GM19043 (cell line): ENCODE measurements at regions not wholly inside any gene's neighbourhood (a gene's known extent, or its start where the extent isn't known, plus 50 kb on each side); places are given as distances from the start of the nearest gene placed in this dataset.
"Not testable (repeated sequence)": the region's sequence is repeated elsewhere in the genome, so short reads cannot be mapped to it uniquely, and the experiment has no call there.

ENCODE experiments used
- ATAC-seq: cut with Tn5 transposase; IDR thresholded peaks from one replicate; pipeline ENCODE4 v1.9.1; 2021; ENCODE audit warnings: low read depth; ENCODE audit not compliant: unreplicated experiment

DNA sequence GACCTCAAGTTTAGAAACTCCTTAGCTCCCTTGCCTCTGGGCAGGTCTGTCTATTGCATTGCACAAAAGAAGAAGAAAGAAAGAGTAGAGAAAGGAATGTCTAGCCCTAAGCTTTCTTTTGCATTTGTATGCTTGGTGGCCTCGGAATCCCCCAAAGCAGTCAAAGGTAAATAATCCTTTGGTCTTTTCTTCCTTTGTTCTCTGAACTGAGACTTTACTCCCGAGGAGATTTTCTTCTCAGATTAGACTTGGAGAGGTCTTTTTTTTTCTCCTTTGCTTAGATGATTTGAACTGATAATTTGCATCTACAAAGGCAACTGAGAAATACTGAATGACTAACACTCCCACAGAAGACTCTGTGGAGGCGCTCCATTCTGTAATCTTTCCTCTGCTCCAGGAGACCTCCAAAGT lies 93.2 kb downstream of the AKR1D1 start:
- no peak for ATAC-seq

DNA sequence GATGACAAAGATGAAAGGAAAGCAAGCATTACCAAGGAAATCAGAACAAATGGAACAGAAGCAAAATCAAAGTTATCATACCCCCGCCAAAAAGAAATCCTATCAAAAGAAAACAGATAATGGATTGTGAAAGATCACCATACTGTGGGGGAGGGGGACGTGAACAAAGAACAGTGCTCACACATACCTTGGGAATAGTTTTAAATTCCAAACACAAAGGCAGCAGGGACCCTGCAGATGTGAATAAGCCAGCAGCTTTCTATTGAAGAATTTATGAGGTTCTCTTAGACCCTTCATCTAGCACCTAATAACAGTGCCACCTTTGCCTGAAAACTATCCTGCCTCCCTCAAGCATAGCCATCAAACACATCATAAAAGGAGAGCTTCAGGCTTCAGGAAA lies 94.0 kb downstream of the AKR1D1 start:
- no peak for ATAC-seq

DNA sequence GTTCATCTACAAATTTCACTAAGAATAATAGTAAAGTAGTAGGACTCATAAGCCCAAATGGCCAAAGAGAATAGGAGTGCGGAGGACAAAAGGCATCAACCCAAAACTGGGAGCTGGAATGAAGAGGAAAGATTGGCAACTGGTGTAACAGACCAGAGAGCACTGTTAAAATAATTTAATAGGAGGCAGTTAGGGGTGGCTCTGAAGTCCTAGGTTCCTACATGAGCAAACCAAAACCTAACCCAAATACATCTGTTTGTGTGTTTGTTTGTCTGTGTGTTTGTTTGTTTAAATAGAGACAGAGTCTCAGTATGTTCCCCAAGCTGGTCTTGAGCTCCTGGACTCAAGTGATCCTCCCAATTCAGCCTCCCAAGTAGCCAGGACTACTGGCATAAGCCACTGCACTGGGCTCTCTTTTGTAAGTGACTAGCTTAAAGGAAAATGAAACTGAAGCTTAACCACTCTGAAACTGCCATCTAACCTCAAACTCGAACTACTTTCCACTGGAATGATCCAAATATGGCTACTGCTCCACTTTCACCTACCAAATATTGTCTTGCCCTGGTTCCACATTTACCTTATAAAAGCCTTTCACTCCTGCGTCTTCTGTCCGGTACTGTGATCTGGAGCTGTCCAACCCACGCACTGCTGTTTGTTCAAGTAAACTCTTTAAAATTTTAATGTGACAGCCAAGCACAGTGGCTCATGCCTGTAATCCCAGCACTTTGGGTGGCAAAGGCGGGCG lies 94.9 kb downstream of the AKR1D1 start:
- ATAC-seq = peak; percentile 90

DNA sequence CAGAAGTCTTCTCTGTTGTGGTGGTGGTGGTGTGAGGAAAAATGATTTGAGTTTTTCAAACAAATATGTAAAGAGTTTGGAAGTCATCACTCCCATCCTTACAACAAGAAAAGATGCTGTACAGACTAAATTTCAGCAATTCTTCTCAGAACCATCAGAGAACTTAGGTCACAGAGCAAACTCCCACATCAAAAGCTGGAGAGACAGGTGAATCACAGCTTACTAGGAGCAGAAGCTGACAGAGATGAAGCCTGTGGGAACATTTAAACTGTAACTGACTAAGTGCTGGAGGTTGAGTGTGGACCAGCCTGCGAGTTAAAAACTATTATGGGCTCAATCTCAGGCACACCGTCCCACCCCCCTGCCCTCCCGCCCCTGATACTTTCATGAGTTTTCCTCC lies 97.3 kb downstream of the AKR1D1 start:
- ATAC-seq = no peak

DNA sequence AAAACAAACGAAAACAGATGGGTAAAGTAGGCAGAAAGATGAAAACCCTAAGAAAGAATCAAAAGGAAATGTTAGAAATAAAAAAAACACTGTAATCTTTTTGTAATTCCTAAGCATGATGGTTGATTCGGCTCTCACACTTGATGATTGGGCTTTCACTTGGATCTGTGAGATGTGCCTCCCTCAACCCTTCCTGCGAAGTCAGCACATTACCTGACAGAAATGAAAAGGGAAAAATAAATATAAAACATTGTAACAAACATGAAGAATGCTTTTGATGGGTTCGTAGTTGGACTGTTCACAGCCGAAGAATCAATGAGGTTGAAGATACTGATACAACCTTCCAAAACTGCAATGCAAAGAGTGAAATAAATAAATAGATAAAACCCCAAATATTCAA lies 99.8 kb downstream of the AKR1D1 start:
- ATAC-seq = no peak

DNA sequence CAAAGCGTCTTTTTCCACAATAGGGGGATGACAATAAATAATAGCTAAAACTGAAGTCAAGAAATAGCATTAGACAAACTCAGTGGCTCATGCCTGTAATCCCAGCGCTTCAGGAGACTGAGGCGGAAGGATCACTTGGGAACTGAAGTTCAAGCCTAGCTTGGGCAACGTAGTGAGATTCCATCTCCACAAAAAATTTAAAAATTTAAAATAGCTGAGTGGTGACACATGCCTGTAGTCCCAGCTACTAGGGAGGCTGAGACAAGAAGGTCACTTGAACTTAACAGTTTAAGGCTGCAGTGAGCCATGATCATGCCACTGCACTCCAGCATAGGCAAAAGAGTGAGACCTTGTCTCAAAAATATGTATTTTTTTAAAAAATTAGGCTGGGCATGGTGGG lies 107.9 kb downstream of the AKR1D1 start:
- no peak for ATAC-seq

DNA sequence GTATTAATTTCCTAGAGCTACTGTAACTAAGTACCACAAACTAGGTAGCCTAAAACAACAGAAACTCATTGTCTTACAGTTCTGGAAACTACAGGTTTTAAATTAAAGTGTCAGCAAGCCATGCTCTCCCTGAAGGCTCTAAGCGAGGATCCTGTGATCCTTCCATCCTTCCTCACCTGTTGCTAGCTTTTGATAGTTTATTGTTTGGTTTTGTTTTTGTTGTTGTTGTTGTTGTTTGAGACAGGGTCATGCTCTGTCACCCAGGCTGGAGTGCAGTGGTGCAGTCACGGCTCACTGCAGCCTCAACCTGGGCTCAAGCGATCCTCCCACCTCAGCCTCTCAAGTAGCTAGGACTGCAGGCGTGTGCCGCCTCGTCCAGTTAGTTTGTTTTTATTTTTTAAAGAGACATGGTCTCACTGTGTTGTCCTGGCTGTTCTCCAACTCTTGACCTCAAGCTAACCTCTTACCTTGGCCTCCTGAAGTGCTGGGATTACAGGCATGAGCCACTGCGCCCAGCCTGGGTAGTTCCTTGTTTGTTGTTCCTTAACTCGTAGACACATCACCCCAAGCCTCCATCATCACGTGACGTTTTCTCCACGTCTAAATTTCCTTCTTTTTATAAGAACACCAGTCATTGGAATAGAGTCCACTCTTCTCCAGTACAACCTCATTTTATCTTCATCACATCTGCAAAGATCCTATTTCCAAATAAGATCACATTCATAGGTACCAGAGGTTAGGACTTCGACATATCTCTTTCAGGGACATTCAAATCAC lies 109.1 kb downstream of the AKR1D1 start:
- ATAC-seq = no peak

DNA sequence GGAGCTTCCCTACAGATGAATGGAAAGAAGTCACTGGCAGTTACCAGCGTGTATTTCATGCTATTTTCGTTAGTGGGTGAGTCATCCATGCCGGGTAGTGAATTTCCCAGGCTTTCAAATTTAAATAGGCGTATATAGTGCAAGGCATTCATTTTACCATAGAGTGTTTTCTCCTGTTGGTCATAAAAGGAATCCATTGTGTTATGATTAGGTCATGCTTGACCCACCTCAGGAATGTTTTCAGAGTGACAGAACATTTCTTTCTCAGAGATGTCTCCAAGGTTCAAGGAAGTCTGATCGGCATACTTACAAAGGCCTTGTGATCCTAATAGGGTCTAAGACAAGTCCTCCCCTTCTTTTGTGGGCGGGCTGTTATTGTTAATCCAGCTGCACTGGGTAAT lies 110.7 kb downstream of the AKR1D1 start:
- ATAC-seq = no peak

DNA sequence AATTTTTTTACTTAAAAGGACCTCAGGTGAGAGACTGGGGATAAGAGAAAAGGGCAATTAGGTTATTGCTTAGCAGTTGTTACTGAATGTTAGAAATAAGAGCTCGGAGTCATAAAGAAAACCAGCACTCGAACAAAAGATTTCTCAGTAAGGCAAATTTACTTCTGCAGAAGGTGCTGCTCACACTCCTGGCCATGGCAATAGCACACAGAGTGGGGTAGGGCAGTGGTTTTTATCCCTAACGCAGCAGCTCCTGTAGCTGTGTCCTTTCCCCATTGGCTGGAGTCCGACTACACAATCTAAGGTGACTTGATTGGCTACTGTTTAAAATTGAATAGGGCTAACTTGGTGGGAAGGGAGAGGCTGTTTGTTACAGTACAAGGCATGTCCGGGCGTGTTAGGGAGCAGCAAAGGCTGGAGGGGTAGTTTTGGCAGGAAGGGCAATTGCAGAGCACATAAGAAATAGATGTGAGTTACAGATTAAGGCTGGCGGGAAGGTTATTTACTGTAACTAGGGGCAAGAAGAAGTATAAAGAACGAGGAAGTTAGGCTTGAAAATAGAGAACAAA lies 112.1 kb downstream of the AKR1D1 start:
- ATAC-seq = no peak

DNA sequence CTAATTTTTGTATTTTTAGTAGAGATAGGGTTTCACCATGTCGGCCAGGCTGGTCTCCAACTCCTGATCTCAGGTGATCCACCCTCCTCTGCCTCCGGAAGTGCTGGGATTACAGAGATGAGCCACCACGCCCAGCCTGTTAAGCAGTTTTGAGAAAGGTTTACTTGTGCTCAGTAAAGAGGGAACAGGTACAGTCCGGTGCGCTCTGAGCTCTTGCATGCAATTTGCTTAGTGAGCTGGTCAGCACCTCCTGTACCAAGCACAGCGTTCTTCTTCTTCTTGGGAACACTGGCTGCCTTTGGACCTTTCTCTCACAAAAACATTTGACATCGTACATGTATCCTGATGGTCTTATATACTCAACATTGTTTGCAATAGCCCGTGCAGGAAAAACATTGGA lies 118.3 kb downstream of the AKR1D1 start:
- ATAC-seq = no peak

DNA sequence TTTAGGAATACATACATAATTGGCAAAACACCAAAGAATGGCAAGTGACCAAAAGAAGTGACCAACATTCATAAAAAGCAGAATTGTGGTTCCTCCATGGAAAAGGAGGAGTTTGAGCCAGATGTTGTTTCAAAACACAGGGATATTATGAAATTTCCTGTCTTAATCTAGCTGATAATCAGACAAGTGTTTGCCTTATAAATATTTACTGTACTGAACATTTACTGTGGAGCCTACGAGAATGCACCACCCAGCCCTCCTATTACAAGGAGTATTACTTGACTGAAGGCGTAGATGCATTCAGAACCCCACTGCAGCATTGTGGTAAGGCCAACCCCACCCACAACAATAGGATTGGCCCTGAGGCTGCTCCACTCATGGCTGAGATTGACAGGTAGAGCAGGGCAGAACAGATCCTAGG lies 118.9 kb downstream of the AKR1D1 start:
- ATAC-seq = no peak

DNA sequence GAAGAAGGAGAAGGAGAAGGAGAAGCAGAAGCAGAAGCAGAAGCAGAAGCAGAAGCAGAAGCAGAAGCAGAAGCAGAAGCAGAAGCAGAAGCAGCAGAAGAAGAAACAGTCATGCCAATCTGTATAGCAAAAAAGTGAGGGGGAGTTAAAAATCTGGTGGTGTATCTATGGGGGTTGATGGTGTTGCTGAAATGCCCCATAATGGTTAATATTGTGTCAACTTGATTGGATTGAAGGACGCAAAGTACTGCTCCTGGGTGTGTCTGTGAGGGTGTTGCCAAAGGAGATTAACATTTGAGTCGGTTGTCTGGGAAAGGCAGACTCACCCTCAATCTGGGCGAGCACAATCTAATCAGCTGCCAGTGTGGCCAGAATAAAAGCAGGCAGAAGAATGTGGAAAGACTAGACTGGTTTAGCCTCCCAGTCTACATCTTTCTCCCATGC lies 120.3 kb downstream of the AKR1D1 start:
- ATAC-seq = not testable (repeated sequence)

DNA sequence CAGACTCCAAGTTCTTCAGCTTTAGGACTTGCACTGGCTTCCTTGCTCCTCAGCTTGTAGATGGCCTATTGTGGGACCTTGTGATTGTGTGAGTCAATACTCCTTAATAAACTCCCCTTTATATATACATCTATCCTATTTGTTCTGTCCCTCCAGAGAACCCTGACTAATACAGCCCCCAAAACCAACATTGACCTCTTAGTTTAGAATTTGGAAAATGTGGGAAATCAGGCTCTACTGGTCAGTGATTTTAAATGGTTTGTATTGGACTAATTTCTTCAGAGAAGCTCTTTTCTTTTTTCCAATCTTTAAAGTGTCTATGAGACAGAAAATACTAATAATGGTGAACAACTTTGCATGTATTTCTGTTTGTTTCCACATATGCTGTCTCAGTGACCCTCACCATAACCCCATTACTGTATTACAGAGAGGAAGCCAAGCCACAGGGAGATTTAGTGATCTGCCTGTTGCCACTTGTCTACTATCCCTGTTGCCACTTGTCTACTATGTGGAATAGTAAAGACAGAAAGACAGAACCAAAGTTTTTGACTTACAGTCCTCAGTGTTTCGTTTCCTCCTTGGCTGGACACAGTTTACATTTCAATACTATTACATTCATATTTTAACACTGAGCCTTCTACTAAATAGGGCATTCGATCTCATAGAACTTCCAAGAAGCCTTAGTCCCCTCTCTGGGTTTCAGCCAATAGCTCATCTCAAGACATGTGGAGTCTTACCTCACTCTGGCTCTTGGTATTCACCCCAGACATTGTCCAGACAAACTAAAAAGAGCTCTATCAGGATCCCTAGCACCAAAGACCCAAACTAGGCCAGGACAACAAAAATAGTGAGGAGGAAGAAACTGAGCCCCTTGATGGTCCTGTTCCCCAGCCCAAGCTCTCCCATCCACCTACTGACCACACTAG lies 121.0 kb downstream of the AKR1D1 start:
- ATAC-seq = no peak

DNA sequence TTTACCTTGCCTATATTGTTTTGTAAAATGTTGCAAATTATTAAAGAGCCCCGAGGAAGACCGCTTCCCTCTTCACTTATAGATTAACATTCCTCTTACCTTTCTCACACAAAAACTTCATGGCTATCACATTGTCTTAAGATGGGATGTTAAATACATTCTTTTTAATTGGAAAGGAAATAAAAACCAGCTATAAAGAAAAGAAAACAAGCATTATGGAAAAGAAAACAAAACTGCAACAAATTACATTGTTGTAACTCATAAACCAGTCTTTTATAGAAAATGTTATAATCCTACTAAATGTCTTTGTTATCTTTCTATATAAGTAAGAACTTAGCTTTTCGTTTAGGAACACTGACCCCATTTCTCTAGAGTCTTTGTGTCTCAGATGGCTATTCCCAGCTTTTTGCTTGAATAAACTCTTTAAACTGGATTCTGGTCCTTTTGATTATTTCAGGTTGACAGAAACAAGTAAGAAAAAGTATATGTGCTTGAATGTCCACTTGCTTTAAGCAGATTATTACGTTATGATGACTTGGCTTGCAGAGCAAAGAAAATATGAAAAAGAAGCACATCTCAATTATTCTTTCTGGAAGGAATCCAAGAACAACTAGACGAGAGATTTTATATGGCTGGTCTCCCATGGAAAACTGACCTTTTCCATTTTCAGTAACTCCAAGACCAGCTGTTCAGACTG lies 128.2 kb downstream of the AKR1D1 start:
- ATAC-seq = no peak

DNA sequence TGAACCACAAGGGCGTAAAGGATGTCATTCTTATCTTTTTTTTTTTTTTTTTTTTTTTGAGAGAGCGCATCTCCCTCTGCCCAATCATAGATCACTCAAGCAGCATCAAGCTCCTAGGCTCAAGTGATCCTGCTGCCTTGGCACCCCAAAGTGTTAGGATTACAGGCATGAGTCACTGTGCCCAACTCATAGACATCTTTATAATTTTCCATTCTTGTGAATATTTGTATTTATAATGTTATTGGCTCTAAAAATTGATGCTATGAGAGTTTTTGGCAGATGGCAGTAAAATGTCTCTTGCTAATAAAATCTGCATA lies 128.7 kb downstream of the AKR1D1 start:
- no peak for ATAC-seq

DNA sequence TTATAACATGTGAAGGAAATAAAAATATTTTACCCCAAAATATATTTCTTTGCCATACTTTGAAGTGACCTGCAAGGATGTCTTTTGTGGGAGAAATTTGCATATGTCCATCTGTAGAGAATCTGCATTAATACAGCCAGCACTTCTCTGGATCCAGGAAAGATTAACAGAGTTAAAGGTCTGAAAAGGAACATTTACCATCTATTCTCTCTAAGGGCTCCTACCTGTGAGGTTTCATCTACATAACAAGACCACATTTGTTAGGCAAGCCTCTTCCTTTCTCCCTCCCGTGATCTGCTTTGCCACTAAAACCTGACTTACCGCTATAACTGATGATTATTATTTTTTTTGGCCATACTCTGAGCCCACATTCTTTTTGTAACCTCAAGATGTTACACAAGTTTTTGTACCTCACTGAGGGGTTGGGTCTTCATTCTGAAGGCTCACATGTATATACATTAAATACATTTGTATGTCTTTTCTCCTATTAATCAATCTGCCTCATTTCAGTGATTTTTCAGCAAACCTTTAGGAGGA lies 129.4 kb downstream of the AKR1D1 start:
- ATAC-seq = no peak

DNA sequence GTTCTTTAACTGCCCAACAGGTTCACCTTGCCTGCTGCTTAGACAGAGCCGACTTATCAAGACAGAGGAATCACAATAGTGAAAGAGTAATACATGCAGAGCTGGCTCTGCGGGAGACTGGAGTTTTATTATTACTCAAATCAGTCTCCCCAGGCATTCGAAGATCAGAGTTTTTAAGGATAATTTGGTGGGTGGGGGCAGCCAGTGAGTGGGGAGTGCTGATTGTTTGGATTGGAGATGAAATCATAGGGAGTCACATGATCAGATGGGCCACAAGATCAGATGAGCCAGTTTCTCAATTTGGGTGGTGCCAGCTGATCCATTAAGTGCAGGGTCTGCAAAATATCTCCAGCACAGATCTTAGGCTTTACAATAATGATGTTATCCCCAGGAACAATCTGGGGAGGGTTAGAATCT lies 131.3 kb downstream of the AKR1D1 start:
- no peak for ATAC-seq

DNA sequence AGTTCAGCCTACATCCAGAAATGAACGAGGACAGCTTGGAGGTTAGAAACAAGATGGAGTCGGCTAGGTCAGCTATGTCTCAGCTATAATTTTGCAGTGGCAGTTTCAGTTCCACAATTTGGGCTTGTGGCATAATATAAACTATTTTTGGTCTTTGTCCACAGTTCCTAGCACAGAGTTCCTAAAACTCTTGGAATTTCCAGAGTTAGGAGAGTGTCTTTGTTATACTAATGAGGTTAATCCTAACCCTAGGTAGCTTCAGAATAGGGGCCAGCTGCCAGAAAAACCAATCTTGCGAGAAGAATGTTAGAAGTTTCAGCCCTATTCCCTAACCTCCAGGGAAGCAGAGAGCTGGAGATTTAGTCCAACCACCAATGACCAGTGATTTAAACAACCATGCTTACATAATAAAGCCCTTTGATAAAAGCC lies 131.9 kb downstream of the AKR1D1 start:
- no peak for ATAC-seq

DNA sequence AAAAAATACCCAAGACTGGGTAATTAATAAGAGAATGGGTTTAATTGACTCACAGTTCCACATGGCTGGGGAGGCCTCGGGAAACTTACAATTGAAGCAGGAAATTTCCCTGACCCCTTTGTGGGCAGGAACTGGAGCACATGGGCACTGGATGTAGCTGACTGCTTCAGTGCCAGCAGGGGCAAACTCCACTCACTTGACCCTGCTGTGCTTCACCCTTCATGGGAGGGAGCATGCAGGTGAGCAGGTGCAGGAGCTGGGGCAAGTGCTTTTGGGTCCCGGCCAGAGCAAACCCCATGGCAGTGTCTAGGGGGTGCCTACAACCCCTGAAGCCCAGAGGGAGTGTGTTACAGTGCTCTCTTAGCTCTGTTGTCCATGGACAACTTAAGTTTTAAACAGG lies 132.6 kb downstream of the AKR1D1 start:
- no peak for ATAC-seq

DNA sequence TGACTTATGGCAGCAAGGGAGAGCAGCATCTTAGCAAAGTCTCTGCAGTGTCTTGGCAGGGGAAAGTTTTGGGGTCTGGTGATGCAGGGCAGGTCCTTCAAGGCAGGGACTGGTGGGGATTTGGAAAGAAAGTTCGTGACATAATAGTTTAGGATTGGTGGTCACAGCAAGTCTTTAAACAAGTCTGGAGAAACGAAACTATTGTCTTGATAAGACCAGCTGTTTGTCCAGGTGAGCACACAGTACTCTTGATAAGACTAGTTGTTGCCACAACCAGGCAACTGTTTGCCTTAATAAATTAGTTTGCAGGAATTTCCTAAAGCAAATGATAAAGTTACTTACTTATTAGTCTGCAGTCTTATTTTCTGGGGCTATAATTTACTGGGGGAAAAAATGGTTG lies 136.1 kb downstream of the AKR1D1 start:
- no peak for ATAC-seq
